Caco-2 (cell line): ENCODE measurements at regions not wholly inside any gene's neighbourhood (a gene's known extent, or its start where the extent isn't known, plus 50 kb on each side); places are given as distances from the start of the nearest gene placed in this dataset.

Experiments used
- BruUV-seq: library from RNA; stranded (reverse); fragments of 400-500 nt; replicated peaks from 2 replicates; lab custom pipeline; 2021; lab: Mats Ljungman, UMichigan
- CTCF ChIA-PET: fragments of 300-600 bp; sonication (Branson Sonifier 250); formaldehyde crosslinking; loops from one replicate; lab custom pipeline; 2022; ENCODE audit warnings: antibody characterized with exemption; lab: Charles Lee
- POLR2A ChIA-PET: fragments of 300-600 bp; sonication (Branson Sonifier 250); formaldehyde crosslinking; loops from one replicate; lab custom pipeline; 2022; ENCODE audit warnings: antibody characterized with exemption; lab: Charles Lee
- DNase-seq, 2 experiments: peaks; one replicate each; pipeline versions ENCODE4 v3.0.0 to v3.0.0-alpha.2; 2020 to 2022
- H3K27me3 ChIP-seq: replicated peaks from 2 replicates; pipeline ENCODE4 v1.6.0; 2011; ENCODE audit warnings: low read length; ENCODE audit not compliant: control insufficient read depth, insufficient read depth
- H3K36me3 ChIP-seq: 2 replicates; pipeline ENCODE4 v1.5.1; 2011; ENCODE audit warnings: low read length; ENCODE audit not compliant: control insufficient read depth, insufficient read depth
- H3K4me1 ChIP-seq: fragments of 250-450 bp; sonication (Bioruptor Pico); 2 replicates; pipeline ENCODE4 v1.5.1; 2020; ENCODE audit warnings: mild to moderate bottlenecking
- H3K4me3 ChIP-seq: 2 replicates; pipeline ENCODE4 v1.5.1; 2011; ENCODE audit warnings: low read depth, mild to moderate bottlenecking, control low read depth, low read length
- H3K9me3 ChIP-seq: fragments of 250-450 bp; sonication (Bioruptor Pico); 2 replicates; pipeline ENCODE4 v1.5.1; 2020; ENCODE audit warnings: mild to moderate bottlenecking, moderate library complexity
- H3K27ac Mint-ChIP-seq: one replicate; pipeline ENCODE4 v1.8.0; 2022; ENCODE audit warnings: mixed read lengths; ENCODE audit not compliant: unreplicated experiment
- H3K27me3 Mint-ChIP-seq: one replicate; pipeline ENCODE4 v1.8.0; 2022; ENCODE audit warnings: mixed read lengths; ENCODE audit not compliant: insufficient read depth, unreplicated experiment
- H3K36me3 Mint-ChIP-seq: one replicate; pipeline ENCODE4 v1.8.0; 2022; ENCODE audit warnings: mild to moderate bottlenecking, mixed read lengths; ENCODE audit not compliant: insufficient read depth, unreplicated experiment
- H3K4me1 Mint-ChIP-seq: one replicate; pipeline ENCODE4 v1.8.0; 2022; ENCODE audit warnings: low read depth, mixed read lengths; ENCODE audit not compliant: unreplicated experiment
- H3K4me3 Mint-ChIP-seq: one replicate; pipeline ENCODE4 v1.8.0; 2022; ENCODE audit warnings: mild to moderate bottlenecking, moderate library complexity, mixed read lengths; ENCODE audit not compliant: unreplicated experiment
- H3K9me3 Mint-ChIP-seq: one replicate; pipeline ENCODE4 v1.8.0; 2022; ENCODE audit warnings: mixed read lengths; ENCODE audit not compliant: unreplicated experiment
- intact Hi-C: fragments of 100-400 bp; cut with micrococcal nuclease; formaldehyde crosslinking; loops from one replicate; pipeline ENCODE4 v1.10.0; 2022; ENCODE audit not compliant: unreplicated experiment
- TF ChIP-seq, protein P1 (sequence below), 2 experiments: fragments of 200-600 bp in 1 of 2; IDR thresholded peaks; 1 replicate in 1 of 2; 2 replicates in 1 of 2; pipeline versions ENCODE4 v1.5.1 to v1.8.0; 2011 to 2022; ENCODE audit warnings: antibody characterized with exemption in 1 of 2, control low read depth in 1 of 2, inconsistent platforms in 1 of 2, low read depth in 1 of 2, low read length in 1 of 2, mild to moderate bottlenecking in 1 of 2, moderate library complexity in 1 of 2; ENCODE audit not compliant: insufficient read depth in 1 of 2, severe bottlenecking in 1 of 2, unreplicated experiment in 1 of 2

DNA sequence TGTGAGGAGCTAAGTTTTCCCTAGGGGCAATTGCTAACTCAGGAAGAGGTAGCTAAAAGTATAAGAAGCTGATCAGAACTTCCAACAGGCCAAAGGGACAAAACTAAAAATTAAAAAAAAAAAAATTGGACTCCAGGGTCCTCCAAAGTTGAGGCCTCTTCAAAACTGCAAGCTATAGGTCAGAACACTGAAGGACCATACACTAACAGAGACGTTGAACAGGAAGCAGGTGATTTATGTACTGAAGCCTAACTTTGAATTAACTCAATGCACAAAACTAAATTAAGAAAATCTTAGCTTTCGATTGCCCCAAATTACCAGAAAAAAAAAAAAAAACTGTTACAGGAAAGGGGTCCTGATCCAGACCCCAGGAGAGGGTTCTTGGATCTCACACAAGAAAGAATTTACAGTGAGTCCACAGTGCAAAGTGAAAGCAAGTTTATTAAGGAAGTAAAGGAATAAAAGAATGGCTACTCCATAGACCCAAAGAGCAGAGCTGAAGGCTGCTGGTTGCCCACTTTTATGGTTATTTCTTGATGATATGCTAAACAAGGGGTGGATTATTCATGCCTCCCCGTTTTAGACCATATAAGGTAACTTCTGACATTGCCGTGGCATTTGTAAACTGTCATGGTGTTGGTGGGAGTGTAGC lies 442.8 kb upstream of the NECTIN3 start:
- intact Hi-C loops = loop anchor here (5.0 kb wide), 1 partner anchor 114 kb away; no protein-coding TSS in a partner anchor
- no peak overlapping the region for H3K4me3 Mint-ChIP-seq
- BruUV-seq = no TSS peak
- H3K4me1 Mint-ChIP-seq = peaks cover 23% of the 10 kb centered on the region
- H3K9me3 Mint-ChIP-seq = peaks cover 9% of the 10 kb centered on the region
- Histone ChIP-seq H3K36me3 (no peaks in the 10 kb centered on the region; the same call in 1 of the 2 replicates), H3K4me3 (no peak overlapping the region), H3K4me1 (peaks cover 33% of the 10 kb centered on the region), H3K27me3 (no peaks in the 10 kb centered on the region), H3K9me3 (no peaks in the 10 kb centered on the region)
- H3K27ac Mint-ChIP-seq = no peak overlapping the region
- no peak for DNase-seq
- ChIA-PET CTCF (interaction anchor here (0.6 kb wide), 1 partner anchor 776 kb away, joined by 7 read pairs; no protein-coding TSS in a partner anchor), POLR2A (no interaction called here)
- H3K27me3 Mint-ChIP-seq = no peaks in the 10 kb centered on the region
- H3K36me3 Mint-ChIP-seq = peaks cover 8% of the 10 kb centered on the region
- TF ChIP-seq, protein P1, sequence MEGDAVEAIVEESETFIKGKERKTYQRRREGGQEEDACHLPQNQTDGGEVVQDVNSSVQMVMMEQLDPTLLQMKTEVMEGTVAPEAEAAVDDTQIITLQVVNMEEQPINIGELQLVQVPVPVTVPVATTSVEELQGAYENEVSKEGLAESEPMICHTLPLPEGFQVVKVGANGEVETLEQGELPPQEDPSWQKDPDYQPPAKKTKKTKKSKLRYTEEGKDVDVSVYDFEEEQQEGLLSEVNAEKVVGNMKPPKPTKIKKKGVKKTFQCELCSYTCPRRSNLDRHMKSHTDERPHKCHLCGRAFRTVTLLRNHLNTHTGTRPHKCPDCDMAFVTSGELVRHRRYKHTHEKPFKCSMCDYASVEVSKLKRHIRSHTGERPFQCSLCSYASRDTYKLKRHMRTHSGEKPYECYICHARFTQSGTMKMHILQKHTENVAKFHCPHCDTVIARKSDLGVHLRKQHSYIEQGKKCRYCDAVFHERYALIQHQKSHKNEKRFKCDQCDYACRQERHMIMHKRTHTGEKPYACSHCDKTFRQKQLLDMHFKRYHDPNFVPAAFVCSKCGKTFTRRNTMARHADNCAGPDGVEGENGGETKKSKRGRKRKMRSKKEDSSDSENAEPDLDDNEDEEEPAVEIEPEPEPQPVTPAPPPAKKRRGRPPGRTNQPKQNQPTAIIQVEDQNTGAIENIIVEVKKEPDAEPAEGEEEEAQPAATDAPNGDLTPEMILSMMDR (IDR thresholded peaks at IDR 0.05; ENCODE audit: insufficient read depth in 1 of 2, low read depth in 1 of 2, low read length in 1 of 2, severe bottlenecking in 1 of 2, unreplicated experiment in 1 of 2) = no peak

DNA sequence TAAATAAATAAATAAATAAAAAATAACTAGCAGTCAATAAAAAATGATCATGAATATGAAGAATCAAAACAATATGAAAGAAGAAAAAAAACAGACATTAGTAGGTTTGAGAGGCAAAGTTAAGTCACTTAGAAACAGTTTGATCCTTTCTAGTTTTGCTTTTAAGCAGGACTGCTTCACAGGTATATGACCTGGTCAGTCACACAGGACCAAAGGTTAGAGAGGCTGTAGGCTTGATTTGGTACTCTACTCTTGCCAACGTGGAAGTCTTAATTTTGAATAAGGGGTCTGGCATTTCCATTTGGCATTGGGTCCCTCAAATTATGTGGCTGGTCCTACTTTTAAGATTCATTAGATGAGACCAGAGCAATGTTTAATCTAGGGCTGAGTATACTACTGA lies 441.7 kb upstream of the NECTIN3 start:
- H3K4me1 Mint-ChIP-seq = peaks cover 15% of the 10 kb centered on the region
- H3K36me3 Mint-ChIP-seq = peaks cover 8% of the 10 kb centered on the region
- CTCF ChIA-PET = no interaction called here
- H3K27ac Mint-ChIP-seq = no peak overlapping the region
- H3K27me3 ChIP-seq = no peaks in the 10 kb centered on the region
- BruUV-seq = no TSS peak
- no peak overlapping the region for H3K4me3 Mint-ChIP-seq
- peaks cover 9% of the 10 kb centered on the region for H3K9me3 Mint-ChIP-seq
- DNase-seq = no peak
- intact Hi-C loops = loop anchor here (5.0 kb wide), 1 partner anchor 112 kb away; no protein-coding TSS in a partner anchor
- no peaks in the 10 kb centered on the region for H3K9me3 ChIP-seq
- TF ChIP-seq, protein P1 (IDR thresholded peaks at IDR 0.05; ENCODE audit: insufficient read depth in 1 of 2, low read depth in 1 of 2, low read length in 1 of 2, severe bottlenecking in 1 of 2, unreplicated experiment in 1 of 2) = no peak
- H3K4me1 ChIP-seq = peaks cover 22% of the 10 kb centered on the region
- no peaks in the 10 kb centered on the region for H3K27me3 Mint-ChIP-seq
- no peak overlapping the region for H3K4me3 ChIP-seq
- no peaks in the 10 kb centered on the region; the same call in 1 of the 2 replicates for H3K36me3 ChIP-seq
- POLR2A ChIA-PET = no interaction called here

DNA sequence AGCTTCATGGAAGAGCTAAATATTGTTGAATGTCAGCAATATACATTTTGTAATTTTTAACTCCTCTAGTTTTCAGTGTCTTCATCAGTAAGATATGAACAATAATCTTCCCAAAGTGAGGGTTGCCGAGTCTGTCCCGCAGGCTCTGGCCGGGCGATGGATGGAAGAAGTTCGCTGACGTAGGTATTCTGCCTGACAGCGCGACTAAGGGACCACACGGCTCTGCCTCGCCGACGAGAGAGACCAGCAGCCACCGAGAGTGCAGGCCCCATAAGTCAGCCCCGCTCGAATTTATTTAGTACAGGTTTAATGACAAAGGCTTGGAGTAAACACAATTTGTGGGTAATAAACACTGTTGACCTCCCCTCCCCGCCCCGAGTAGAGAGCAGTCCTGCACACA lies 427.4 kb upstream of the NECTIN3 start:
- DNase-seq = no peak
- no peaks in the 10 kb centered on the region for H3K27me3 Mint-ChIP-seq
- peaks cover 12% of the 10 kb centered on the region for H3K9me3 Mint-ChIP-seq
- 0 out of 2 replicates have a peak, but pooled peaks cover 4% of the 10 kb centered on the region for H3K4me1 ChIP-seq
- no peaks in the 10 kb centered on the region for H3K36me3 Mint-ChIP-seq
- TF ChIP-seq, protein P1 (IDR thresholded peaks at IDR 0.05; ENCODE audit: insufficient read depth in 1 of 2, low read depth in 1 of 2, low read length in 1 of 2, severe bottlenecking in 1 of 2, unreplicated experiment in 1 of 2) = no peak
- no TSS peak for BruUV-seq
- intact Hi-C loops = no loop called here
- H3K4me3 Mint-ChIP-seq = no peak overlapping the region
- H3K9me3 ChIP-seq = 0 out of 2 replicates have a peak, but pooled peaks cover 4% of the 10 kb centered on the region
- H3K27me3 ChIP-seq = no peaks in the 10 kb centered on the region
- H3K4me1 Mint-ChIP-seq = no peaks in the 10 kb centered on the region
- H3K27ac Mint-ChIP-seq = no peak overlapping the region
- no peak overlapping the region for H3K4me3 ChIP-seq
- no peaks in the 10 kb centered on the region for H3K36me3 ChIP-seq
- CTCF ChIA-PET = no interaction called here
- POLR2A ChIA-PET = no interaction called here
